ENCODE measurements at regions not wholly inside any gene's neighbourhood (a gene's known extent, or its start where the extent isn't known, plus 50 kb on each side); places are given as distances from the start of the nearest gene placed in this dataset.

DNA sequence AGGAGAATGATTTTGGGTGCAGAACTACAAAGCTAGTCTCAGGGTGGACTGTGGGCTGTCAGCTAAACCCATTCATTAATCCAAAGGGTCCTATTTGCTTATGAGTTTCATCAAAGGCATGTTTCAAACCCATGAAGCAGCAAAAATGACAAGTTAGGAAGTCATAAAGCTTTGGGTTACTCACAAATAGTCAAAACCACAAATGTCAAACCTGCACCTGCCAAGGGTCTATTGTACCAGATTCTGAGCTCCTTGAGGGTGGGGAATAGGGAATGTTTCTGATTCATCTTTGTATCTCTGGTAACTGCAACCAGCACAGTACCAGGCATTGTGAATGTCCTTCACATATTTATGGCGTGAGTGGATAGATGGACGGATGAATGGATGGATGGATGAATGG lies 317.7 kb downstream of the MAF start:
- TF ChIP-seq FOXA1 (IDR thresholded peaks at IDR 0.05) (no peak), BHLHE40 (IDR thresholded peaks at IDR 0.05; ENCODE audit: borderline replicate concordance) (no peak), SUZ12 (IDR thresholded peaks at IDR 0.05) (no peak), LEF1 (IDR thresholded peaks at IDR 0.05; ENCODE audit: borderline replicate concordance) (no peak), ELF4 (IDR thresholded peaks at IDR 0.05) (no peak)

All from HEK293T (cell line).